ENCODE measurements at regions not wholly inside any gene's neighbourhood (a gene's known extent, or its start where the extent isn't known, plus 50 kb on each side); places are given as distances from the start of the nearest gene placed in this dataset.

DNA sequence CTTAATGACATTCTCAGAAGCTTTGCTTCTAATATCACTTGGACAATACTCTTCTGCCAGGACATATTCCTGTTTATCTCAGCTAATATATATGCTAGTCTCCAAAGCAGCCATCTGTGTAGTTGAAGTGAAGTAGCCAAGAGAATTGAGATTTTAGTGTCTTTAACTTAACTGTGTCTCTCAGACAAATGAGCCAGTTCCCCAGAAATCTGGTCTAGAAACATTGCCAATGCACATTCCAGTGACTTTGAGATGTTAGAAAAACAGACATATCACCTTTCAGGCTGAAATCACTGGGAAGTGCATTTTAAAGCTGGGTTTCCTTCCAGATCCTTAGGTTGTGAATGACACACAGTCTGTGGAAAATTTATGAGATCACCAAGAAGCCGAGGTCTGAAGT lies 114.6 kb downstream of the MTX3 start:
- H3K27ac ChIP-seq (ENCODE audit: insufficient read length, low read depth, low read length) = no peak overlapping the region
- no peaks in the 10 kb centered on the region for H3K23me2 ChIP-seq (ENCODE audit: insufficient read length, low read depth, low read length, poor library complexity, severe bottlenecking)
- no peaks in the 10 kb centered on the region for H3K9me3 ChIP-seq (ENCODE audit: control insufficient read depth, low read depth, low read length)
- no peak overlapping the region for H2BK20ac ChIP-seq (ENCODE audit: low read depth, low read length, poor library complexity, severe bottlenecking)
- H3K4me1 Mint-ChIP-seq = no peaks in the 10 kb centered on the region
- no peak overlapping the region for H2BK12ac ChIP-seq (ENCODE audit: insufficient read length, low read depth, low read length)
- no peak overlapping the region for H3K14ac ChIP-seq (ENCODE audit: insufficient read depth, low read length)
- H3K27me3 ChIP-seq (ENCODE audit: insufficient read depth, low read length) = no peaks in the 10 kb centered on the region
- H2BK5ac ChIP-seq (ENCODE audit: insufficient read length, low read length) = no peak overlapping the region
- no peak for DNase-seq
- H3K27ac Mint-ChIP-seq = no peak overlapping the region
- no peak overlapping the region for H2AK5ac ChIP-seq (ENCODE audit: insufficient read length, low read length)
- no peak overlapping the region for H2BK15ac ChIP-seq (ENCODE audit: low read depth, low read length)
- no peaks in the 10 kb centered on the region for H3K27me3 Mint-ChIP-seq (ENCODE audit: low read depth)
- no peaks in the 10 kb centered on the region for H4K20me1 ChIP-seq (ENCODE audit: control insufficient read depth, insufficient read depth, insufficient read length)
- H3K79me1 ChIP-seq (ENCODE audit: insufficient read depth, low read depth, low read length, poor library complexity, severe bottlenecking) = no peaks in the 10 kb centered on the region
- H3K4me3 Mint-ChIP-seq = no peak overlapping the region
- WGBS (ENCODE audit: extremely low coverage, insufficient read length, low lambda C conversion rate) = no CpG with 5 or more reads among the region's 1 CpG
- H3K9me3 Mint-ChIP-seq = peaks cover 0 to 3% of the 10 kb centered on the region in 2 experiments; a peak in 1 of 5 replicates
- no peaks in the 10 kb centered on the region for H3K79me2 ChIP-seq (ENCODE audit: insufficient read depth, low read length)
- H3K23ac ChIP-seq (ENCODE audit: insufficient read length, low read depth, low read length) = no peak overlapping the region
- H3K4ac ChIP-seq (ENCODE audit: low read depth, low read length) = no peak overlapping the region
- H3K18ac ChIP-seq (ENCODE audit: insufficient read length, low read depth, low read length) = no peak overlapping the region
- no peak overlapping the region for H4K91ac ChIP-seq (ENCODE audit: insufficient read length, low read depth, low read length)
- H3T11ph ChIP-seq (ENCODE audit: low read length) = no peak overlapping the region
- TF ChIP-seq, protein P1, sequence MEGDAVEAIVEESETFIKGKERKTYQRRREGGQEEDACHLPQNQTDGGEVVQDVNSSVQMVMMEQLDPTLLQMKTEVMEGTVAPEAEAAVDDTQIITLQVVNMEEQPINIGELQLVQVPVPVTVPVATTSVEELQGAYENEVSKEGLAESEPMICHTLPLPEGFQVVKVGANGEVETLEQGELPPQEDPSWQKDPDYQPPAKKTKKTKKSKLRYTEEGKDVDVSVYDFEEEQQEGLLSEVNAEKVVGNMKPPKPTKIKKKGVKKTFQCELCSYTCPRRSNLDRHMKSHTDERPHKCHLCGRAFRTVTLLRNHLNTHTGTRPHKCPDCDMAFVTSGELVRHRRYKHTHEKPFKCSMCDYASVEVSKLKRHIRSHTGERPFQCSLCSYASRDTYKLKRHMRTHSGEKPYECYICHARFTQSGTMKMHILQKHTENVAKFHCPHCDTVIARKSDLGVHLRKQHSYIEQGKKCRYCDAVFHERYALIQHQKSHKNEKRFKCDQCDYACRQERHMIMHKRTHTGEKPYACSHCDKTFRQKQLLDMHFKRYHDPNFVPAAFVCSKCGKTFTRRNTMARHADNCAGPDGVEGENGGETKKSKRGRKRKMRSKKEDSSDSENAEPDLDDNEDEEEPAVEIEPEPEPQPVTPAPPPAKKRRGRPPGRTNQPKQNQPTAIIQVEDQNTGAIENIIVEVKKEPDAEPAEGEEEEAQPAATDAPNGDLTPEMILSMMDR (conservative IDR thresholded peaks at IDR 0.05) = no peak
- no peaks in the 10 kb centered on the region for H3K4me1 ChIP-seq (ENCODE audit: insufficient read depth, low read length)
- H3K56ac ChIP-seq (ENCODE audit: insufficient read length, low read depth, low read length) = no peak overlapping the region
- no peak overlapping the region for H2BK120ac ChIP-seq (ENCODE audit: low read depth, low read length, poor library complexity, severe bottlenecking)
- no peak overlapping the region for H4K8ac ChIP-seq (replicated peaks; ENCODE audit: insufficient read length, low read depth, low read length)
- no peak overlapping the region for H2AFZ ChIP-seq (ENCODE audit: low read length)
- no peaks in the 10 kb centered on the region for H3K36me3 Mint-ChIP-seq (ENCODE audit: insufficient read depth in 1 of 3, low read depth in 3 of 3)
- no peak overlapping the region for H4K5ac ChIP-seq (ENCODE audit: insufficient read length, low read depth, low read length)
- H3K9ac ChIP-seq (ENCODE audit: extremely low read depth, insufficient read length, low read length) = no peak overlapping the region
- H3K4me2 ChIP-seq (ENCODE audit: insufficient read depth, insufficient read length, low read length) = no peak overlapping the region
